Keratinocyte (primary cell): ENCODE measurements at regions not wholly inside any gene's neighbourhood (a gene's known extent, or its start where the extent isn't known, plus 50 kb on each side); places are given as distances from the start of the nearest gene placed in this dataset.

Experiments
- EZH2 ChIP-seq: IDR thresholded peaks from one replicate; pipeline ENCODE4 v1.6.1; 2012; ENCODE audit warnings: inconsistent platforms, mild to moderate bottlenecking, low read length, moderate library complexity
- TF ChIP-seq, protein P1 (sequence below), 3 experiments: IDR thresholded peaks in 1 of 3; conservative IDR thresholded peaks in 1 of 3; optimal IDR thresholded peaks in 1 of 3; 2 replicates in 2 of 3; 3 replicates in 1 of 3; pipeline versions ENCODE3 to v1.5.1; 2011; ENCODE audit warnings: low read length in 3 of 3, mild to moderate bottlenecking in 3 of 3, moderate library complexity in 2 of 3, control low read depth in 1 of 3, inconsistent platforms in 1 of 3; ENCODE audit not compliant: insufficient read depth in 2 of 3; ENCODE audit errors: extremely low read depth in 1 of 3

DNA sequence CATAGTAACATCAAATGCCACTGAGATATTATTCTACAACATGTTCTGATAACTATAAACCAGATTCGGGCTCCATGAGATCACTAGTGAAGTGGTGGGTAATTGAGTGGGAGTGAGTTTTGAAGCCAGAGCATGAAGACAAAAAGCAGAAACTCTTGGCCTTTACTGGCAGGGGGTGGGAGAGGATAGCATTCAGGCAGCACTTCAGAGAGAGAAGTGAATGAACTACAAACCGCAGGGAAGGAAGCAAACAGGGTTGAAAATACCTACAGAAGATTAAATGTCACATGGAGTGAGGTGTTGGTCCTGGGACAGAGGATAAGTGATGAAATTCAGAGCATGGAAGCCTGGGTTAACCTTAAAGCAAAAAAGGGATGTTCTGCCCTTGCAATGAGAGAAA lies 250.0 kb downstream of the EPM2A start:
- TF ChIP-seq, protein P1, sequence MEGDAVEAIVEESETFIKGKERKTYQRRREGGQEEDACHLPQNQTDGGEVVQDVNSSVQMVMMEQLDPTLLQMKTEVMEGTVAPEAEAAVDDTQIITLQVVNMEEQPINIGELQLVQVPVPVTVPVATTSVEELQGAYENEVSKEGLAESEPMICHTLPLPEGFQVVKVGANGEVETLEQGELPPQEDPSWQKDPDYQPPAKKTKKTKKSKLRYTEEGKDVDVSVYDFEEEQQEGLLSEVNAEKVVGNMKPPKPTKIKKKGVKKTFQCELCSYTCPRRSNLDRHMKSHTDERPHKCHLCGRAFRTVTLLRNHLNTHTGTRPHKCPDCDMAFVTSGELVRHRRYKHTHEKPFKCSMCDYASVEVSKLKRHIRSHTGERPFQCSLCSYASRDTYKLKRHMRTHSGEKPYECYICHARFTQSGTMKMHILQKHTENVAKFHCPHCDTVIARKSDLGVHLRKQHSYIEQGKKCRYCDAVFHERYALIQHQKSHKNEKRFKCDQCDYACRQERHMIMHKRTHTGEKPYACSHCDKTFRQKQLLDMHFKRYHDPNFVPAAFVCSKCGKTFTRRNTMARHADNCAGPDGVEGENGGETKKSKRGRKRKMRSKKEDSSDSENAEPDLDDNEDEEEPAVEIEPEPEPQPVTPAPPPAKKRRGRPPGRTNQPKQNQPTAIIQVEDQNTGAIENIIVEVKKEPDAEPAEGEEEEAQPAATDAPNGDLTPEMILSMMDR (optimal IDR thresholded peaks at IDR 0.05 in 1 of 3, IDR thresholded peaks at IDR 0.05 in 1 of 3, conservative IDR thresholded peaks at IDR 0.05 in 1 of 3; ENCODE audit: extremely low read depth in 1 of 3, insufficient read depth in 2 of 3, low read length in 3 of 3) = no peak
- TF ChIP-seq EZH2 = no peak
